ENCODE measurements at regions not wholly inside any gene's neighbourhood (a gene's known extent, or its start where the extent isn't known, plus 50 kb on each side); places are given as distances from the start of the nearest gene placed in this dataset.

DNA sequence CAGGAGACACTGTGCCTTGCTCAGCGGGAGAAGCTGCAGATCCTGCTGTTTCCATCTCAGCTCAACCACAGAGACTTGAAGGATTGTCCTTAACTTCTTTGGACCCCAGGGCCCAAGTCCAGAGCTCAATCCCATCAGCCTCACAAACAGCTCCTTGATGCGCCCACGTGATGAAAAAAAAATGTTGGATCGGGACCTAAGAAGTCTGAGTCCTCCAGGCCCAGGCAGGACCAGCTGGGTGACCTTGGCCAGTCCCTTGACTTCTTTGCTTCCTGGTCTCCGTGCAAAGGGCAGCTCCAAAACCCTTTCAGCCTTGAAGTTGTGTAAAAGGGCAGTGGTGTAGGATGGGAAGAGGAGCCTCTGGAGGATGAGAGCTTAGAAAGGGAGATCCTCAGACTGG, 175.5 kb downstream of the ZFP36L2 start:
- no peak for DNase-seq

- no peak for DNase-seq
These were observed 176.3 kb downstream of the ZFP36L2 start for GRCh38 chr2:43049836-43050801.

DNA sequence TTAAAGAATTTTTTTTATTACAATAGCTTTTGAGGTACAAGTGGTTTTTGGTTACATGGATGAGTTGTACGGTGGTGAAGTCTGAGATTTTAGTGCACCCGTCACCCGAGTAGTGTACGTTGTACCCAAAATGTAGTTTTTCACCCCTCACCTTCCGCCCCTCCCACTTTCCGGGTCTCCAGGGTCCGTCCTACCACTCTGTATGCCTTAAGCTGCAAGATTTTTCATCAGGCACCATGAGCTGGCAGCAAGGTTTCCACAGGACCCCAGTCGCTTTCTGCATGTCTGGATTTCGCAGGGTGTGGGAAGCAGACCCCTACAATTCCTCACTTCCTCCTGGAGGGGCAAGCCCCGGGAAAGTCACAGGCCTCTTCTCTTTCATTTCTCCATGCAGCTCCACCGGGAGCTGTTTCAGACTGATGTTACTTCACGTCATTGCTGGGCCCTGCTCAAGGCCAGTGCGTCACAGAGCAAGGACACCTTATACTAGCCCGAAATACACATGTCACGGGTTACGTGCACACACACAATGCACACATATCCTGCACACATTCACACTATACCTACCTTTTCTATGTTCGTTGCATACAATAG, 179.1 kb downstream of the ZFP36L2 start:
- DNase-seq, result no peak

DNA sequence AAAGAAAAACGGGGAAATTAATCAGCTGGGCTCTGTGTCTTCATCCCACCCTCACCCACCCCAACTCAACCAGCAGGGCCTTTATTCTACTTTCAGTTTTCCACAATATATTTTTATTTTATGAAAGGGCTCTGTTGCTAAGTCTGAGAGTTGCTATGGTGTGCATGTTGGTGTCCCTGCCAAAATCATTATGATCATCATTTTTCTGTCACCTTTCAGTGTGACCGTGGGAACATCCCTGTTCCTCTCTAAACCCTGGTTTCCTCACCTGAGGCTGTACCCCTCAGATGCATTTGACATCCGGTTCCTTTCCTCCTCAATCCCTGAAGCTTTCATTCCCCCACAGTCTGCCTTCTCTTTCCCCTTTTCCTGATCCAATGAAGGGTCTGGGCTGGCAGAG, 180.5 kb downstream of the ZFP36L2 start:
- DNase-seq, result no peak

DNA sequence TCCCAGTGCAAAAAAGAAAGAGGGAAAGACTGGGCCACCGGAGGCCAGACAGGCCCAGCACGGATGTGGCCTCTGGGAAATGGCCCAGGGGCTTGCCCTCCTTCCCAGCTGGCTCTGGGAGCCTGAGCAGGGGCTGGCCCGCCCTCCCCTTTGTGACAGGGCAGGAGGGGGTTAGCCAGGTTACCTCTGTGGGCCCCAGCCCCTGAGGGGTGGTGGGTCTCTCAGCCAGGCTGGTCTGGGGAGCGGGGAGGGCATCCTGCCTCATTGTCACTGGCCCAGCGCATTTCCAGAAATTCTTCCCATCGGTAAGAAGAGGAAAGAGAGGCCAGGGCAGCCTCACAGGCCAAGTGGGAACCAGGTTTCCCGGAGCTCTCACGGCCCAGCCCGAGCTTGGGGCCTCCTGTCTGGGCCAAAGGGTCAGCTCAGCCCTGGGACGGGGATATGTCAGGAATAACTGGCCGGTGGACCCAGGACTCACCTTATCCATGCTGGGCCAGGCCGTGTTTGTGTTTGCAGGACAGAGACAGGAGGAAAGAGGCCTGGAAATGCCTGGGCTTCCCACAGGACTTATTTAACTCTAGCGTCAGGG, 182.2 kb downstream of the ZFP36L2 start:
- DNase-seq, result no peak

- no peak for DNase-seq
These were observed 182.9 kb downstream of the ZFP36L2 start for GRCh38 chr2:43043553-43043870.

DNA sequence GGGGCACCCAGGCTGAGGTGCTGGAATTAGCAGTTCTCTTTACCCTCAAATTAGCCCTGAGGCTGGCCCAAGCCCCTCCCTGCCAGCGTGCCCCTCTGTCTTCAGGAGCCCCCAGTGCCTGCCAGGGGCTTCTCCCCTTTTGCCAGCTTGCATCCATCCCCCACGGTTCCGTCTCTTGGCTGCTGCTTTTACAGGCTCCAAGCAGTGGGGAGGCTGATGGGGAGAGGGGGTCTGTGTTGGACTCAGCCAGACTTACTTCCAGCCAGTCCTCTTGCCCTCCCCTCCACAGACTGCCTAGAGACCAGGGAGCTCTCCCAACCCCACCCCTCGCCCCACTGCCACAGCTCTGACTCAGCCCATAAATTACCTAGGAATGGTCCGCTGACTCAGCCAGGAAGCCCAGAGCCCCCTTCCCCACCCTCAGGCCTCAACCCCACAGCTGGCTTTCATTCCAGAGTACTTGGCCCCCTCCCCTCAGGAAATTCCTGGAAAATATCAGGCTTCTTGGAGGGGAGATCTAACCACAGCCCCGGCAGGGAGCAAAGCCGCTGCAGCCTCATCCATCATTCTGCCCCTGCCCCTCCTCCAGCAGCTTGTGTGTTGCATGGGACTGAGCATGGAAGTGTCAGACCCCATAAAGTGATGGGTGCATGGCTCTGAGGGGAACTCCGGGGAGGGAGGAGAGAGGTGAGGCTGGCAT, 184.6 kb downstream of the ZFP36L2 start:
- DNase-seq, result no peak

DNA sequence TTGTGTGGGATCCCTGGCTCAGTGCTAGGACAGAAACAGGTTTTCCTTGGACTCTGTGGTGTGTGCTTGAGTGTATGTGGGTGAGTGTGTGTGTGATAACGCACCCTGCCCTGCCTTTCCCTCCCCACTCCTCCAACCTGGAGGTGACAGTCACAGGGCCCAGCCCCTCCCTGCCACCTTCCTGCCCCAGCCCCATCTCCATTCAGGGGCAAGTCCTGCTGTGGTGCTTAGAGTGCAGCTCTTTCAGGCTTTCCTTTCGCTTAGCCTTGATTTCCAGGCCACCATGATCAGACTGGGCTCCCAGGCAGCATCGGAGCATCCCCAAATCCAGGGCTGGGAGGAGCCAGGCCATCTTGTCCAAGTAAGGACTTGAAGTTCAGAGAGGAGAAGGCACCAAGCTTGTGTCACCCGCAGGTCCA, 185.2 kb downstream of the ZFP36L2 start:
- DNase-seq, result no peak

DNA sequence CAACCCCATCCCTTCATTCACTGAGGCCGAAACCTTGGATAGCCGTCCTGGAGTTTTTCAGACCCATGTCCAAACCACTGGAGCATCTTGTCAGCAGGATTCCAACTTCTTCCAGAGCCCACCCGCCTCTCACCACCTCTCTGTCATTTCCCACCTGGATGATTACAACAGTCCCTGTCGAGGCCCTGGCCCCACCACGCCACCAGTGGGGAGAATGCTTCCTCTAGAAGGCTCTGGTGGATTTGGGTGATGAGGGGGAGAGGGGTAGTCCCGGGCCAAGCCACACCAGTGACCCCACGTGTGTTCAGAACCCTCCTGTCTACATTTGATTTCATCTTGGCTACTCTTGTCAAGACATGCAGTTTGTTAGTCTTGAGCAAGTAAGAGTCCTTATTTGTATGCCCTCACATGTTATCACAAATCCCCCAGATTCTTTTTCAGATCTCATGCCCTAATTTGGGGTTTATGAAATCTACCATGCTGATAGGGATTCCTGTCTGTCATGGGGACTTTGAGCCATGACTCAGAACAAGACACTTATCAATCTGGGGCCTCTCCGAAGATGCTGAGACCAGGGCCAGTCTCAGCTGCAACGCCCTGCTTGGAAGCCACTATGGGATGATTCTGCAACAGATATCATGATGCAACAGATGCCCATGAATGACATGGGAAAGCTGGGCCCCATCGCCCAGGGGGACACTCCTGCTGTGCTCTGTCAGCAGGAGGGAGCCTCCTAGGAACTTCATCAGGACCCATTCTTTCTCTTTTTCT, 186.1 kb downstream of the ZFP36L2 start:
- DNase-seq, result no peak

DNA sequence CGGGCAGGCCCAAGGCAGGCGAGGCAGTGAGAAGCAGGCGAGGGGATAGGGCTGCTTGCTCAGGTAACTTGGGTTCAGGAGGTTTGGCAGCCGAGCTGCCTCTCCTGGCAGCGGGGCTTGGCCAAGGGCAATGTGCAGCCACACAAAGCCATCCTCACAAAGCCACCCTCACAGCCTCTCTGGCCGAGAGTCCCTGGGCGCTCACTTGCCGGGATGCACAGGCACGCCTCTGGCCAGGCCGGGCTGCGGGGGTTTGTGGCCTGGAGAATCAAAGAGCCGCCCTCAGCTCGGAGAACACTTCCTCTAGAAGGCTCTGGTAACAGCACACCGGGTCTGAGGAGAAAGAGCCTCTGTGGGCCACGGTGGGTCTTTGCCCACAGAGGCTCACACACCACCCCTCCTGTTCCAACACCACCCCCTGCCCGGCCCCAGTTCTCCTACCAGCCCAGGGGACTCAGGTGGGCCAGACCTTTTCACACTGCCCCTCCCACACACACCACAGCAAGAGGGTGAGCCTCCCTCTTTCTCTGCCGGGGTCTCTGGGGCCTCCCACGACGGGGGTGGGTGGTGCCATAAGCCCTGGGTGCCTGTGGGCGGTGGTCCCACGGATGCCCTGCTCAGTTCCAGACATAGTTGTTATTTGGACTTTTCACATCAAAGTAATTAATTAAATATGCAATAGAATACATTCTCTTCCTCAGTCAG, 186.9 kb downstream of the ZFP36L2 start:
- no peak for DNase-seq

GRCh38 chr2:43038696-43039094, 187.7 kb downstream of the ZFP36L2 start:
- no peak for DNase-seq

- no peak for DNase-seq
These were observed 188.2 kb downstream of the ZFP36L2 start for GRCh38 chr2:43038034-43038695.

DNA sequence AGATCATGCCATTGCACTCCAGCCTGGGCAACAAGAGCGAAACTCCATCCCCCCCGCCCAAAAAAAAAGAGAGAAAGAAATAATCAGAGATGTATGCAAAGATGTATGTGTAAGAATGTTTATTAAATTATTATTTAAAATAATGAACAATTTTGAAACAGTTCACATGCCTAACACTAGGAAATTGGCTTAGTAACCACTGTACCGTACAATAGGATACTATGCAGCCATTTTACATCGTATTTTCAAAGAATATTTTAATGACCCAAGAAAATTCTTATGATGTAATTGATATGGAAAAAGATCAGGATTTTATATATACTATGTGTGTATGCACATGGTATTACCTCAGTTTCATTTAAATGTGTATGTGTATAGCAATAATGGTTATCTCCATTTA, 190.5 kb downstream of the ZFP36L2 start:
- DNase-seq, result no peak

- DNase-seq, result no peak
These were observed 191.5 kb downstream of the ZFP36L2 start for GRCh38 chr2:43034921-43035320.

DNA sequence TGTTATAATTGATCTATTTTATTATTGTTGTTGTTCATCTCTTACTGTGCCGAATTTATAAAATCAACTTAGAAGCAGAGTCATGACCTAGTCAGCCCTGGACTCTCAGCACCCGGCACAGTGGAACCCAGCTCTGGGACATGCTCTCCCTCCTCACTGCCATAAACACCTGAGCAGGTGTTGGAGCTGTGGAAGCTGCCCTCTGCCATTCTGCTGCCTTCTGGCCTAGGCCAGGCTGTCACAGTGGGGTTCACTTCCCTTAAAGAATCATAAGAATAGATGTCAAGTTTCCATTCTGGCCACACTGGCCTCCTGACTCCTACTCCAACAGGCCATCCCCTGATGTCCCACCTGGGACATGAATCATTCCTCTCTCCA, 192.2 kb downstream of the ZFP36L2 start:
- DNase-seq, result no peak

- no peak for DNase-seq
These were observed 192.8 kb downstream of the ZFP36L2 start for GRCh38 chr2:43033466-43034241.

- no peak for DNase-seq
These were observed 193.5 kb downstream of the ZFP36L2 start for GRCh38 chr2:43033016-43033270.

GRCh38 chr2:43032213-43033015, 194.0 kb downstream of the ZFP36L2 start:
- DNase-seq, result no peak

GRCh38 chr2:43031471-43032212, 194.8 kb downstream of the ZFP36L2 start:
- no peak for DNase-seq

Data from NCI-H2107 (cell line).